GM23338 (cell line): ENCODE measurements at regions not wholly inside any gene's neighbourhood (a gene's known extent, or its start where the extent isn't known, plus 50 kb on each side); places are given as distances from the start of the nearest gene placed in this dataset.

Experiments
- ATAC-seq: fragments of 200-7000 bp; cut with Tn5 transposase; 3 replicates; pipeline ENCODE4 v1.9.1; 2020
- DNase-seq: peaks from one replicate; pipeline ENCODE4 v3.0.0-alpha.2; 2015; ENCODE audit warnings: low spot score
- H2AFZ ChIP-seq: fragments of 200-600 bp; sonication (generic); 2 replicates; pipeline ENCODE4 v1.8.0; 2016; ENCODE audit warnings: antibody characterized with exemption, mild to moderate bottlenecking, moderate library complexity
- H3F3A ChIP-seq: fragments of 200-600 bp; sonication (generic); replicated peaks from 2 replicates; pipeline ENCODE4 v1.8.0; 2017; ENCODE audit warnings: antibody characterized with exemption, mixed run types, low read depth
- H3K27ac ChIP-seq: fragments of 200-600 bp; sonication (generic); 2 replicates; pipeline ENCODE4 v1.6.1; 2016; ENCODE audit warnings: low read depth
- H3K27me3 ChIP-seq: fragments of 200-600 bp; sonication (generic); 2 replicates; pipeline ENCODE4 v1.8.0; 2016; ENCODE audit warnings: mild to moderate bottlenecking, mixed run types, moderate library complexity; ENCODE audit not compliant: insufficient read depth
- H3K36me3 ChIP-seq: fragments of 200-600 bp; sonication (generic); 2 replicates; pipeline ENCODE4 v1.8.0; 2016; ENCODE audit warnings: mild to moderate bottlenecking; ENCODE audit not compliant: insufficient read depth
- H3K4me1 ChIP-seq: fragments of 200-600 bp; sonication (generic); 2 replicates; pipeline ENCODE4 v1.8.0; 2016; ENCODE audit warnings: mild to moderate bottlenecking, moderate library complexity; ENCODE audit not compliant: insufficient read depth
- H3K4me2 ChIP-seq: fragments of 200-600 bp; sonication (generic); 2 replicates; pipeline ENCODE4 v1.7.1; 2017; ENCODE audit warnings: mixed run types
- H3K4me3 ChIP-seq: fragments of 200-600 bp; sonication (generic); 2 replicates; pipeline ENCODE4 v1.6.1; 2016; ENCODE audit warnings: mixed run types
- H3K79me2 ChIP-seq: fragments of 200-600 bp; sonication (generic); replicated peaks from 2 replicates; pipeline ENCODE4 v1.8.0; 2017; ENCODE audit warnings: mild to moderate bottlenecking; ENCODE audit not compliant: insufficient read depth
- H3K9me2 ChIP-seq: fragments of 200-600 bp; sonication (generic); 2 replicates; pipeline ENCODE4 v1.8.0; 2017; ENCODE audit not compliant: insufficient read depth
- H4K20me1 ChIP-seq: fragments of 200-600 bp; sonication (generic); replicated peaks from 2 replicates; pipeline ENCODE4 v1.8.0; 2017; ENCODE audit warnings: mild to moderate bottlenecking; ENCODE audit not compliant: insufficient read depth
- H3K27ac Mint-ChIP-seq: 2 replicates; pipeline ENCODE4 v1.8.0; 2020; ENCODE audit warnings: inconsistent platforms, mild to moderate bottlenecking, moderate library complexity, mixed read lengths
- H3K27me3 Mint-ChIP-seq: 3 replicates; pipeline ENCODE4 v1.8.0; 2022; ENCODE audit warnings: low read depth, mild to moderate bottlenecking, moderate library complexity, mixed read lengths, inconsistent platforms; ENCODE audit not compliant: insufficient read depth, poor library complexity
- H3K36me3 Mint-ChIP-seq: 3 replicates; pipeline ENCODE4 v1.8.0; 2021; ENCODE audit warnings: low read depth, mild to moderate bottlenecking, inconsistent platforms, moderate library complexity, mixed read lengths
- H3K4me1 Mint-ChIP-seq: 3 replicates; pipeline ENCODE4 v1.8.0; 2020; ENCODE audit warnings: mild to moderate bottlenecking, inconsistent platforms, mixed read lengths
- H3K4me3 Mint-ChIP-seq: 3 replicates; pipeline ENCODE4 v1.8.0; 2021; ENCODE audit warnings: moderate library complexity, mild to moderate bottlenecking, inconsistent platforms, mixed read lengths
- H3K9me3 Mint-ChIP-seq: 3 replicates; pipeline ENCODE4 v1.8.0; 2020; ENCODE audit warnings: moderate library complexity, mild to moderate bottlenecking, inconsistent platforms, mixed read lengths
- CREB1 ChIP-seq: fragments of 250-450 bp; sonication (Bioruptor Pico); IDR thresholded peaks from 2 replicates; pipeline ENCODE4 v1.5.0; 2020; ENCODE audit warnings: low read depth, mild to moderate bottlenecking, moderate library complexity
- CTCF ChIP-seq, 2 experiments: fragments of 200-600 bp in 1 of 2; sonication (generic) in 1 of 2; conservative IDR thresholded peaks; 2 replicates each; pipeline versions ENCODE4 v1.5.1 to v1.6.1; 2016 to 2017; ENCODE audit warnings: antibody characterized with exemption in 2 of 2, low read depth in 2 of 2, mild to moderate bottlenecking in 2 of 2, moderate library complexity in 1 of 2
- ETS1 ChIP-seq: IDR thresholded peaks from 2 replicates; pipeline ENCODE4 v1.6.1; 2016; ENCODE audit warnings: antibody characterized with exemption
- EZH2 ChIP-seq: fragments of 200-600 bp; sonication (generic); IDR thresholded peaks from one replicate; pipeline ENCODE4 v1.8.0; 2017; ENCODE audit warnings: antibody characterized with exemption, mild to moderate bottlenecking, low read depth; ENCODE audit not compliant: unreplicated experiment
- EZH2phosphoT487 ChIP-seq: fragments of 200-600 bp; sonication (generic); IDR thresholded peaks from one replicate; pipeline ENCODE4 v1.8.1; 2018; ENCODE audit warnings: antibody characterized with exemption; ENCODE audit not compliant: unreplicated experiment
- JUNB ChIP-seq: IDR thresholded peaks from one replicate; pipeline ENCODE4 v1.6.1; 2016; ENCODE audit warnings: antibody characterized with exemption; ENCODE audit not compliant: unreplicated experiment
- NANOG ChIP-seq: IDR thresholded peaks from 2 replicates; pipeline ENCODE4 v1.6.1; 2016; ENCODE audit warnings: antibody characterized with exemption, borderline replicate concordance
- POLR2AphosphoS5 ChIP-seq: IDR thresholded peaks from 2 replicates; pipeline ENCODE4 v1.6.1; 2016; ENCODE audit warnings: antibody characterized with exemption, low read depth
- REST ChIP-seq: IDR thresholded peaks from one replicate; pipeline ENCODE4 v1.6.1; 2018; ENCODE audit warnings: antibody characterized with exemption; ENCODE audit not compliant: unreplicated experiment
- STAT1 ChIP-seq: IDR thresholded peaks from one replicate; pipeline ENCODE4 v1.6.1; 2016; ENCODE audit warnings: antibody characterized with exemption; ENCODE audit not compliant: unreplicated experiment
- ZNF331 ChIP-seq: fragments of 250-450 bp; sonication (Bioruptor Pico); IDR thresholded peaks from 2 replicates; pipeline ENCODE4 v1.5.0; 2020; ENCODE audit warnings: low read depth, mild to moderate bottlenecking, moderate library complexity
- ZNF462 ChIP-seq: fragments of 250-450 bp; sonication (Bioruptor Pico); IDR thresholded peaks from 2 replicates; pipeline ENCODE4 v1.5.0; 2020; ENCODE audit warnings: mild to moderate bottlenecking, moderate library complexity

GRCh38 chr1:88341447-88341846, 342.6 kb upstream of the PKN2 start:
- peak overlapping the region; percentile 32; the same call in 1 of the 2 replicates for H3K4me2 ChIP-seq
- H3K4me1 Mint-ChIP-seq, result no peaks in the 10 kb centered on the region; the same call in 1 of the 3 replicates
- H3K36me3 ChIP-seq, result no peaks in the 10 kb centered on the region
- ATAC-seq (no peak), DNase-seq (no peak)
- peak overlapping the region; percentile 81 for H3K27ac Mint-ChIP-seq
- no peaks in the 10 kb centered on the region for H3K27me3 ChIP-seq
- H3K9me3 Mint-ChIP-seq, result peaks cover 6% of the 10 kb centered on the region; the same call in 2 of the 3 replicates
- peaks cover 11% of the 10 kb centered on the region for H3K36me3 Mint-ChIP-seq
- 0 out of 2 replicates have a peak, but pooled peaks cover 5% of the 10 kb centered on the region for H3K9me2 ChIP-seq
- no peaks in the 10 kb centered on the region for H3K27me3 Mint-ChIP-seq
- no peak for TF ChIP-seq JUNB
- no peak for TF ChIP-seq STAT1
- no peak for TF ChIP-seq EZH2
- TF ChIP-seq EZH2phosphoT487, result no peak
- no peak for TF ChIP-seq ZNF331 (CRISPR knock-in tag)
- no peak for TF ChIP-seq NANOG
- no peak for TF ChIP-seq POLR2AphosphoS5
- no peak for TF ChIP-seq CTCF (conservative IDR thresholded peaks at IDR 0.05; ENCODE audit: low read depth in 2 of 2)
- no peak for TF ChIP-seq ZNF462 (CRISPR knock-in tag)
- TF ChIP-seq ETS1, result no peak
- no peak for TF ChIP-seq CREB1 (CRISPR knock-in tag)
- TF ChIP-seq REST, result no peak
- H2AFZ ChIP-seq, result peak overlapping the region; percentile 93
- no peak overlapping the region; the same call in 2 of the 3 replicates for H3K4me3 Mint-ChIP-seq
- H4K20me1 ChIP-seq, result no peaks in the 10 kb centered on the region
- peaks cover 8% of the 10 kb centered on the region; the same call in 1 of the 2 replicates for H3K4me1 ChIP-seq
- no peaks in the 10 kb centered on the region for H3F3A ChIP-seq
- H3K27ac ChIP-seq, result no peak overlapping the region
- H3K4me3 ChIP-seq, result 0 out of 2 replicates have a peak overlapping the region, but pooled peaks have one; percentile 20
- H3K79me2 ChIP-seq, result no peaks in the 10 kb centered on the region
